ENCODE measurements at regions not wholly inside any gene's neighbourhood (a gene's known extent, or its start where the extent isn't known, plus 50 kb on each side); places are given as distances from the start of the nearest gene placed in this dataset.

DNA sequence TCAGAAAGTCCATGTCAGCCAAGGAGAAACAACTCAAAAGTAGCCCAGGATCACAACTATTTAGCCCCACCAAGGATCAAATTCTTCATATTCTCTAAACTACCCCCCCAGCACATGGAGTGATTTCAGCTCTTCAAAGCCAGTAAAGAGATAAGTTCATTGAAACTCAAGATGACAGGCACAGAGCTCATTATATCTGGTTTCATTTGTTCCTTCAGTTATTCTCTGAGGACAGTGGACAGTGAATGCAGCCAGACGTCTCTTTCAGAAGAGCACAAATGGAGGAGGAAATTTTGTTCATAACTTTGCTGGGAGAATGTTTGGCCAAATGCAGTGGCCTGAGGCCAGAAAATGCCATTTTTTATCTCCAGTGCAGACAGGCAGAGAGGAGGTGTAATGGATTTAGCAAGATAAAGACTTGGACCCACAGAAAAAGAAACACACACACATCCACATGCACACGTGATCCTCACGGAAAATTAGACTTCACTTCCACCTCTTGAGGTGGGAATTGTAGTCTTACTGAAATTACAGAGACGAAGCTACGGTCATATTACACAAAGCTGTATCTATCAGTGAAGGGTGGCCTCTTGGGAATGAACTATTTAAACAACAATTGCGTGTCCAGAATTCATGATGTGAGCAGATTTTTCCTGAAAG is 64.6 kb downstream of the HES1 start:
- Histone ChIP-seq H3K9me3 (ENCODE audit: control insufficient read depth, low read length) (no peaks in the 10 kb centered on the region), H3K9ac (no peak overlapping the region), H3K4me3 (ENCODE audit: low read depth, low read length) (no peak overlapping the region), H3K27me3 (ENCODE audit: control insufficient read depth, insufficient read depth, low read length) (no peaks in the 10 kb centered on the region), H3K4me2 (ENCODE audit: low read length) (peak overlapping the region; percentile 5), H3K27ac (peak overlapping the region; percentile 94), H3K36me3 (ENCODE audit: control insufficient read depth, insufficient read depth, low read length) (no peaks in the 10 kb centered on the region), H3K79me2 (no peaks in the 10 kb centered on the region), H3K4me1 (peaks cover 58% of the 10 kb centered on the region), H2AFZ (peak overlapping the region; percentile 63)
- TF ChIP-seq, protein P1, sequence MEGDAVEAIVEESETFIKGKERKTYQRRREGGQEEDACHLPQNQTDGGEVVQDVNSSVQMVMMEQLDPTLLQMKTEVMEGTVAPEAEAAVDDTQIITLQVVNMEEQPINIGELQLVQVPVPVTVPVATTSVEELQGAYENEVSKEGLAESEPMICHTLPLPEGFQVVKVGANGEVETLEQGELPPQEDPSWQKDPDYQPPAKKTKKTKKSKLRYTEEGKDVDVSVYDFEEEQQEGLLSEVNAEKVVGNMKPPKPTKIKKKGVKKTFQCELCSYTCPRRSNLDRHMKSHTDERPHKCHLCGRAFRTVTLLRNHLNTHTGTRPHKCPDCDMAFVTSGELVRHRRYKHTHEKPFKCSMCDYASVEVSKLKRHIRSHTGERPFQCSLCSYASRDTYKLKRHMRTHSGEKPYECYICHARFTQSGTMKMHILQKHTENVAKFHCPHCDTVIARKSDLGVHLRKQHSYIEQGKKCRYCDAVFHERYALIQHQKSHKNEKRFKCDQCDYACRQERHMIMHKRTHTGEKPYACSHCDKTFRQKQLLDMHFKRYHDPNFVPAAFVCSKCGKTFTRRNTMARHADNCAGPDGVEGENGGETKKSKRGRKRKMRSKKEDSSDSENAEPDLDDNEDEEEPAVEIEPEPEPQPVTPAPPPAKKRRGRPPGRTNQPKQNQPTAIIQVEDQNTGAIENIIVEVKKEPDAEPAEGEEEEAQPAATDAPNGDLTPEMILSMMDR (IDR thresholded peaks at IDR 0.05), result no peak

DNA sequence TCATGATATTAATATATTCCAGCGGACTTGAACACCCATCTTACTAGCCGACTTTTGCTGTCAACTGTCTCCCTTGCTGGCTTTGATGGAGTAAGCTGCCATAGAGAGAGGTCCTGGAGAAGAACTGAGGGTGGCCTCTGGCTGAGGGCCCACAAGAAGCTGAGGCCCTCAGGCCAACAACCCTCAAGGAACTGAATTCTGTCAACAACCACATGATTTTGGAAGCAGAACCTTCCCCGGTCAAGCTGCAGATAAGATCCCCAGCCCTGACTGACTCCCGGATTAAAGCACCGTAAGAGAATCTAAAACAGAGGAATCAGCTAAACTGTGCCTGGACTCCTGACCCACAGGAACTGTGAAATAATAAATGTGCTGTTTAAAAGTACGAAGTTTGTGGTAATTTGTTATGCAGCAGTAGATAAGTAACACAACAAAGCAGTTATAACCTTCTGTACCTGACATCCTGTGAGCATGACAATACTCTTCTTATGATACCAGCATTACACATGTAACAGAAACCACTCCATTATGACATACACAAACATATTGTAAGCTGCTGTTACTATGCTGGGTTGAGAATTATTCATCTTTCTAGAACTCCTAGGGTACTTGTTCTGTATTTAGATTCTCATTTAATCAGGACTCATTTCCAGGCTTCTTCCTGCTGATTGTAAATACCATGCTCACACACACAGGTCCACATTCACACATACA is 66.2 kb downstream of the HES1 start:
- TF ChIP-seq, protein P1 (IDR thresholded peaks at IDR 0.05), result no peak
- H3K9me3 ChIP-seq (ENCODE audit: control insufficient read depth, low read length), result no peaks in the 10 kb centered on the region
- peaks cover 67% of the 10 kb centered on the region for H3K4me1 ChIP-seq
- no peaks in the 10 kb centered on the region for H3K79me2 ChIP-seq
- peak overlapping the region; percentile 94 for H3K27ac ChIP-seq
- no peaks in the 10 kb centered on the region for H3K36me3 ChIP-seq (ENCODE audit: control insufficient read depth, insufficient read depth, low read length)
- H3K4me3 ChIP-seq (ENCODE audit: low read depth, low read length), result no peak overlapping the region
- H3K9ac ChIP-seq, result no peak overlapping the region
- peak overlapping the region; percentile 40 for H2AFZ ChIP-seq
- H3K4me2 ChIP-seq (ENCODE audit: low read length), result peak overlapping the region; percentile 8
- no peaks in the 10 kb centered on the region for H3K27me3 ChIP-seq (ENCODE audit: control insufficient read depth, insufficient read depth, low read length)

DNA sequence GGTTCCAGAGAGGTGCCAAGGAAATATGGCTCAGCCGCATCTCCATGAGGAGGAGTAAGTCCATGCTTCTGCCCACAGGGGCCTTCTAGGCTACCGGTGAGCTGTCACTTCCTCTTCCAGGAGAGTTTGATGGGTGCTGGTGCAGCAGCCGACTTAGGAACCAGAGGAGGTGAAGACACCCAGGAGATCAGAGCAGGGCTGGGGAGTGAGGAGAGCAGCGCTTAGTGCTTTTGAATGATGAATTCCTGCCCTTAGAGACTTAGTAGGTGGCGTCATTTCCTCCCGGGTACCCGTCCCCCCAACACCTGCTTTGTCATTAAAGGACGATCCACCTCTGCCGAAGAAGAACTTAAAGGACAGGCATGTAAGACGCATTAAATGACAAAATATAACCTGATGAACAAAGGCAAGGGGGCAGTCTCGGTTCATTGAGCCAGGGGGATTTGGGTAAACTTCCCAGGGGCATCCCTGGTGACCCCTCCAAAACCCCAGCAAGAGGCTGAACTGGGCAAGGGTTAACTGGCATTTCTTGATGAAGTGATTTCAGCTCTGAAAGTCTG is 67.6 kb downstream of the HES1 start:
- Histone ChIP-seq H3K9ac (no peak overlapping the region), H2AFZ (peak overlapping the region; percentile 73), H3K27ac (peak overlapping the region; percentile 94), H3K27me3 (ENCODE audit: control insufficient read depth, insufficient read depth, low read length) (no peaks in the 10 kb centered on the region), H3K79me2 (no peaks in the 10 kb centered on the region), H3K36me3 (ENCODE audit: control insufficient read depth, insufficient read depth, low read length) (no peaks in the 10 kb centered on the region), H3K4me1 (peaks cover 74% of the 10 kb centered on the region), H3K4me3 (ENCODE audit: low read depth, low read length) (no peak overlapping the region), H3K4me2 (ENCODE audit: low read length) (no peak overlapping the region), H3K9me3 (ENCODE audit: control insufficient read depth, low read length) (no peaks in the 10 kb centered on the region)
- TF ChIP-seq, protein P1 (IDR thresholded peaks at IDR 0.05), result no peak

DNA sequence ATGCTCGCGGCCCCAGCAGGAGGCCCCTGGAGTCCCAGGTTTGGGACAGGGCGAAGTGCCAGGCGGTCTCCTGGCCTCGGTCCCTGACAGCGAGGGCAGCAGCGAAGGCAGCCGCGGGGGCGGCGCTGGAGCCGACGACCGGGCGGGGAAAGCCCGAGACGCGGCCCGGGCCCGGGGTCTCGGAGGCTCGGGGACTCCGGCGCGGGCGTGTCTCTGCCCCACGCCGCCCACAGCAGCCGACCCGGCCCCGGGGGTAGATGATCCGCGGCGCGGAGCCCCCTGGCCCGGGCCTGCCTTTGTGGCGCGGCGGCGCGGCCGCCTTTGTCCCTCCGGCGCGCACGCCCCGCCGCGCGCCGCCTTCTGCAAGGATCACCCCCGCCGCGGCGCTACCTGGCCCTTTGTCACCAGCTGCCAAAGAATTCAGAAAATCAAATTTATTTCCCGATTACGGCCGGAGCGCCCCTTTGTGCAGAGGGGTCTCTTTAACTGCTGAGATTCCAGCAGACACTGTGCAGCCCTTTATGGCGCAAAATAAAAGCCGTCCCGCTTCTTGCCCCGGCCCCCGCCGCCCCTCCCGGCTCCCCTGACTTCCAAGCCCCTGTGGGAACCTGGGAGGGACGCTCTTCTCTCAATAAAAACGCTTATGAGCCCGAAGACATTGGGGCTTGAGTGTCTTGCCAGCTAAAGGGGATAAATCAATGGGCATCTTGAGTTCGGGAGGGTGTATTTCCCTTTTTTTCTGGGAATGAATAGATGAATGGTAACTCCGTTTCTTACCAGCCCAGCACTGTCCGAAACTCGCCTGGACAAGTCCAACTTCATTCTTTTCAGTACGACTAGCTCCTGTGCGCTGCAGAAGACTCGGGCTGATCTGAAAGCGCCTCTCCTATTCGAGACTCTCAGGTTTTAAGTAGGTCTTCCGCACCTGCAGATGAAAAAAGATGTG is 68.4 kb downstream of the HES1 start:
- Histone ChIP-seq H3K9ac (no peak overlapping the region), H3K4me1 (peaks cover 76% of the 10 kb centered on the region), H3K27ac (peak overlapping the region; percentile 94), H3K4me2 (ENCODE audit: low read length) (no peak overlapping the region), H3K4me3 (ENCODE audit: low read depth, low read length) (no peak overlapping the region), H3K36me3 (ENCODE audit: control insufficient read depth, insufficient read depth, low read length) (no peaks in the 10 kb centered on the region), H3K27me3 (ENCODE audit: control insufficient read depth, insufficient read depth, low read length) (no peaks in the 10 kb centered on the region), H3K79me2 (no peaks in the 10 kb centered on the region), H2AFZ (peak overlapping the region; percentile 75), H3K9me3 (ENCODE audit: control insufficient read depth, low read length) (no peaks in the 10 kb centered on the region)
- TF ChIP-seq, protein P1 (IDR thresholded peaks at IDR 0.05), result peak; percentile 20

All from parathyroid adenoma (tissue), 2 donors.